ENCODE measurements at regions not wholly inside any gene's neighbourhood (a gene's known extent, or its start where the extent isn't known, plus 50 kb on each side); places are given as distances from the start of the nearest gene placed in this dataset.

GRCh38 chr13:99655351-99656091, 154.2 kb downstream of the TM9SF2 start:
- TF ChIP-seq CTCF (IDR thresholded peaks at IDR 0.05; ENCODE audit: borderline replicate concordance, extremely low read depth, low read length, poor library complexity, severe bottlenecking) = no peak
- no peak for TF ChIP-seq EZH2 (IDR thresholded peaks at IDR 0.05; ENCODE audit: borderline replicate concordance, low read depth, low read length, severe bottlenecking)
